ENCODE measurements at regions not wholly inside any gene's neighbourhood (a gene's known extent, or its start where the extent isn't known, plus 50 kb on each side); places are given as distances from the start of the nearest gene placed in this dataset.

DNA sequence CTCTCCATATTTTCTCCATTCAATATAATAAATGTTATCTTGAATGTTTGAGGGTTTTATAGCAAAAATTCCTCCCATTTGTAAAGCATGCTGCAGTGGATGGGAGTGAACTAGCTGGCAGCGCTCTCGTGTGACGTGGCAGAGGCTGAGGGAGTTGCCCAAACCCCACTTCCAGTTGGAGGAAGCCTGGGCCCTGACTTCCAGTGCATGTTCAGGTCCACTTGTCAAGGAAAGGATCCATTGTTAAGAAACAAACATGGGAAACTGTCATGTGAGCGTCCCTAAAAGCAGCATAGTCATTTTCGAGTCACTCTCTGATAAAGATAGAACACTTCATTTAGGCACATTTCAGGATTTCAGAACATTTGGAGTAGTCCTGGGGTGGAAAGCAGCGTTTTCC, 116.6 kb downstream of the SLC25A47 start:
- no peak for DNase-seq

DNA sequence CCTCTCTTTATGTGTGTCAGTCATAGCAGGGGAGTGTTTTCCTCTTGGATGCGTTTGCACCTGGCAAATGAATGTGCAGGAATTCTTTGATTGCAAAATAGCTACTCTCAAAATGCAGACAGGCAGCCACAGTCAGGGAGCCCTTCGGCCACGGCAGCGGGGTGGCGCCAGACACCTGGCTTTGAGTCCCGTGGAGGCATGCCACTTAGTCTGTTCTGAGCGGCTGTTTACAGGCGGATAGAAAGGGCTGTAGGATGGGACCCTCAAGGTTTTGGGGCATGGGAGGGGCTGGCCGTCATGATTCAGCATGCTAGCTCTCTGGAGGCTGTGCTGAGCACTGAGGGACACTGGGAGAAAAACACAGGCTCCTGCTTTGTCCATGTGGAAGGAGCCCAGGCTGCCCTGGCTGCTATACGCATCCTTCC, 117.1 kb downstream of the SLC25A47 start:
- no peak for DNase-seq

DNA sequence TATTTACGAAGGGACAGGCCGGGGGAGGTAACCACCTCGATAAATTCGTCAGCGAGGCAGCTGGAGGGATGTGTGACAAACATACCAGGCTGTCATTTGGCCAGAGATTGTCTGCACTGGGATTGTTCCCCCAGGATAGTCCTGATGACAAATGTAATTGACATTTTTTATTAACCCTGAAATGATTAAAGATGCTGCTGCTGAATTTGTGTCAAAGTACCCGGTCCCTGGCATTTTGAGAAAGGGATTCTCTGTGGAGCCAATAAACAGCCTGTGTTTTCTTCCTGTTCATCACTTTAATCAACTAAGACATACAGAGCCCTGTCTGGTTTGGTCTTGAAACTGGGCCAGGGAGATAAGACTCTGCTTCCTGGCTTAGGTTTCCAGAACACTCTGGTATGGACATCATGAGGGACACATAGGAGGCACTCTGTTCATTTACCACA, 117.6 kb downstream of the SLC25A47 start:
- DNase-seq: no peak

DNA sequence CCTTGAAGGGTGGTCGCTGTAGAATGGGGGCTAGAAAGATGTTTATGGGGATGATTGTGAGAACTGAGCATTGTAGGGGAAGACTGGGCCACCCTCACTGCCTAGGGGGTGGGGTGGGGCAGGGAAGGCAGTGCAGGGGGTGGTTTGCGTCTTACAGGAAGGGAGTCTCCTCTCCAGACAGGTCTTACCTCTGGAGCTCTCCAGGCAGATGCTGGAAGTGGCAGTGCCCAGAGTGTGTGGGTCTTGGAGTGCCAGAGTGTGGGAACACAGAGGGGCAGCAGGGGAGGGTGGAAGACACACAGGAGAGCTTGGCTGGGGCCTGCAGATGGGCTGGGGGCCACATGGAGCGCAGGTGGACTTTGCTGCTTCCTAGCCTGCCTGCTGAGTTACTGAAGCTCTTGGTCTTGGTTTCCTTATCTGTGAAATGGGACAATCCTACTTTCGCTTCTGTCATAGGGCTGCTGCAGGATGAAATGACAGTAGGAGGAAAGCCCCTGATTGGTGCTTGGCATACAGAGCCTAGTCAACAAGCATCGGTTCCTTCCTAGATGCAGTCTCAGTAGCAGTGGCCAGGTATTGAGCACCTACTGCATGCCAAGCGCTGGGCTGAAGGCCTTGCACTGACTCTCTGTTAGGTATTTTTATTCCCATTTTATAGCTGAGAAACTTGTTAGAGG, 118.3 kb downstream of the SLC25A47 start:
- DNase-seq: no peak

DNA sequence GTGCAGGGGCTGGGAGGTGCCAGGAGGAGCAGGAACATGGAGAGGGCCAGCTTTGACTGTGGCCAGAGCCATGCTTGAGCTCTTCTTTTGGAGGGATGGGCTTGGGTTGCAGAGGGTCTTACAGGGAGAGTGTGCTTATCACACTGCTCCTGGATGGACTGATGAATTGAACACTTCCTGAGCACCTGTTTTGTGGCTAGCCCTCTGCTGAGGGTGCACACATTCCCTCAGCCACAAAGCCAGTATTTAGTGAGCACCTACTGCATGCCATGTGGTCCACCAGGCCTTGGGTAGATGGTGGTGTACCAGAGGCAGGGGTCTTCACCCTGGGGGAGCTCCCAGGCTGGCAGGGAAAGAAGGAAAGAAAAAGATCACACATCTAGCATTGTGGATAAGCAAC, 118.9 kb downstream of the SLC25A47 start:
- DNase-seq: no peak

DNA sequence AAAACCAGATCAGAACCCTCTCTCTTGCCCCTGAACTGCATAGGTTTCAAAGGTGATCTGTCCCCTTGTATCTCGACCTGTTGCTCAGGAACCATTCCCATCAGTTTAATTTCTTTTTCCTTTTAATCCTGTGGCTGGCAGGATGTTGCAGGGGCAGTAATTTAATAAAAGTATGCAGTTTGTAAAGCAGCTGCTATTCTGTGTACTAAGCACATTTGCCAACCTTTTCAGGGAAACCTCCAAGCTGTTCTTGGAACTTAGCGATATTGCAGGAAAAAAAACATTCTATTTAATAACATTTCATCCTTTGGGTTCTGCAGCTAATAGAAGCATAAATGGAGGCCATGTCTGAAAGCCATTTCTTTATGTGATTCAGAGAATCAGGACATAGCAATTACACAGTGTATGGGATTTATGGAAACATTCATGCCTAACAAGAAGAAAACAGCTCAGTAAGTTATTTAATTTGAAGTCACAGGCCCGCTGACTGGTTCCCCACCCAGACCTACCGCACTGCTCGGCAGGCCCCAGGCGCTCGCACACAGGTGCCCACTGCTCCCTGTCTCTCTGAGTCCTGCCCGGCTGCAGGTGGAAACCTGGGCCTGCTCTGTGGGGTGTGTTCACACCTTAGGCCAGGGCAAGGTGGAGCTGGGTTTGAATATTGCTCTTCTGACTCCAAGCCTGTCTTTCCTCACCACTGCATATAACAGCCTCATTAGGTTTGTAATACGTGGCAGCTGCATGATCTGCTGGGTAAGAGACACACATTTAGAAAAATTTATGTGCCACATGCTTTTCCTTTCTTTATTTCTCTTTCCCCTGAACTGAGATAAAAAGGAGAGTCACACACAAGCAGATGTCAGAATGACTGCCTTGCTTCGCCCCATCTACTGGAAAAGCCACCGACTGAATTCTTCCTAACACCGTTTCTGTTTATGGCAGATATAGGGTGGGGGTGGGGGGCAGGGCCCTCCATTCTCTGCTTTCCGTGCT, 119.7 kb downstream of the SLC25A47 start:
- no peak for DNase-seq

DNA sequence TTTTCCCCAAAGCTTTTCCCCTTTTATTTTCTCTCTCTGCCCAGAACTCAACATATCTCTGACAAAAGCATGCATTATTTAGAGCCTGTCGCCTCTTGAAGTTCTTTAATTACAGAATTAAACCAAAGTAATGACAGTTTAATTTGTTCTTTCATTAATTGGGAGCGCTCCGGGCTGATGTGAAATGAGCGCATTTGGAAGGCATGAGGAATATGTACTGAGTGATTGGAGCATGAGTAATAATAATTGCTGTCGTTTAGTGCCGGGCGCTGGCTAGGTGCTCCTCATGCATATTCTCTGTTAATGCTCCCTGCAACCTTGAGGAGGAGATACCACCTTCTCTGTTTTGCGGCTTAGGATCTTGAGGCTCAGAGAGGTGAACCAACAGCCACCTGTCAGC, 120.5 kb downstream of the SLC25A47 start:
- no peak for DNase-seq

DNA sequence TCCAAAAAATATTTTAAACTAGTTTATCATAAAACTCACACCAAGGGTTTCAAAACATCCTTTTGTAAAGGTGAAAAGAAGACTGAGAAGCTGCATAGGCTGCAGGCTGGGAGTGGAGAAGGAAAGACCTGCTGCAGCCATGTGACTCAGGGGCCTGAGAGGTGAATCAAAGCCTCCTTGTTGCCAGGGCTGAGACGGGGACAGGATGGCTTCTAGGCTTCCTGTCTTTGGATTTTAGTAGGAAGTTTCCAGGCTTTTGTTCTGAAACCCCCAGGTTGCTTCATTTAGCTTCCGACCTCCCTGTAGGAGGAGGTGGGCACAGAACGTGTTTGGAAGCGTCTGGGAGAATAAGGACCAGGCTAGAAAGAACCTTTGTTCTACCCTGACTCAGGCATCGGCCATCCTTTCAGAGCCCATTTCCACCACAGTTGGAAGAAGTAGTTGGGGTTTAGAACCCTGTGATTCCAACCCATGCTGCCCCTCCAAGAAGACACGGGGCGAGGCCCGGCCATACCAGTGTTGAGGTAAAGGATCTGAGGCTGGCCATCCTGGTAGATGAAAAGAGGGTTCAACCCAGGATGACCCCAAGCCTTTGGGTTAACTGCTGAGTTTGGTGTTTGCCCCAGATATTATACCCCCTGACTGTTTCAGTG, 122.4 kb downstream of the SLC25A47 start:
- DNase-seq: no peak

DNA sequence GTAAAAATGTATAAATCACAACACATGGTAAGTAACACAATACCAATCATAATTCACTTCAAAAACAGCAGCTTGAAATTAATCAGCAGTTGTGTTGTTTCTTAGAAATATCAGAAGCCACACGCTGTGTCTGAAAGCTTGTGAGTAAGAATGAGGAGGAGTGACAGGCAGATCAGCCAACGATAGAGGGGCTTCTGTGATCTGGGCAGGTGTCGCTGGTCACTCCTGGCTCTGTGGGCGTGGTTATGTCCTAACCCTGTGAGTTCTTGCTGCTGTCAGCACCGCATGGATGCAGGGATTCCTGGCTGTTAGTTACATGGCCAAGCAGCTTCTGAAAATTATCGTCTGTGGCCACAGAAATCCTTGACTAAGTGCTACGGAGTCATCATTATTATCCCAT, 123.4 kb downstream of the SLC25A47 start:
- no peak for DNase-seq

DNA sequence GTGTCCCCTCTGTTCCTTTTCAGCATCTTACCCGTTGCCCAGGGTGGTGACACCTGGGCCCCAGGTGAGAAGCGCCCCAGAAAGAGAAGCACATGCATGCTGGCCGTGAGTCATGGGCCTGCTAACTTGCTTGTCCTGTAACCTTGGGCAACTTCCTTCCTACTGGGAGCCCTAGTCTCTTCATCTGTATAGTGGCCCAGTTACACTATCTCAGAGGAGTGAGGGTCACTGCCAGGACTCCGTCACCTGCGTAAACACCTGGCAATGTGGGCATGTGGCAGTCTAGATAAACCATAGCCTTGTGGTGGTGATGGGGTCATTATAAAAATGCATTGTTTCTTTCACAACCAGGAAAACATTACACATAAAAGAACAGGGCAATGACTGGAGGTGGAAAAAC, 125.2 kb downstream of the SLC25A47 start:
- DNase-seq: no peak

DNA sequence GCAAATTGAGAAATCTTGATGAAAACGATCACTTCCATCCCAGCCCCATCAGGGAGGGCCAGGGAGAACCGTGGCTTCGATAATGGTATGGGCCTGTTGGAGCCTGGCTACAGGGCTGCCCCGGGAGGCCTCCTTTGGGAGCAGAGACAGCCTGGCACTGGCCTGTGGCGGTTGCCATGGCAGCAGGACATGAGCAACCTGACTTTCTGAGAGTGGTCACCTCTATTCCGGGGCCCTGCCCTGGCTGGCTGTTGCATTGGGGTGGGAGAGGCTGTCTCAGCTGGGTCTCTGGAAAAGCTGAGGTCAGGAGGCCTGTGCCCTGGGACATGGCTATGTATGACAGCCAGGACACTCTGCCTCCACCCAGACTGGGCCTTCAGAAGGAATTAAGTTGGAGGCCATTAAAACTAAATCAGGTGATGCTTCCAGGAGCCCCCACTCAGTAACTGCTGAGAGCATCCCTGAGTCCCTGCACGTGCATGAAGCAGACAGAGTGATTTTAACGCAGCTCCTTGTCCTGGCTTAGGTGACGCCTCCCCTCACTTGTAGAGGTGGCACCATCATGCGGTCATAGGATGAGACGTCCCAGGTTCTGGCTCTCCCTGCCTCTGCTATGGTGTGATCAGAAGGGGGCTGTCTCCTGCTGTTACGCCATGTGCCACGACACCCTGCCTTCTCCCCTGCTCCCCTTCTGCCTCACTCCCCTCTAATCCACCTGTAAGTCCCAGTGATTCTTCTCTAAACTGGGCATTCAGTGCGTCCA, 126.3 kb downstream of the SLC25A47 start:
- DNase-seq: no peak

DNA sequence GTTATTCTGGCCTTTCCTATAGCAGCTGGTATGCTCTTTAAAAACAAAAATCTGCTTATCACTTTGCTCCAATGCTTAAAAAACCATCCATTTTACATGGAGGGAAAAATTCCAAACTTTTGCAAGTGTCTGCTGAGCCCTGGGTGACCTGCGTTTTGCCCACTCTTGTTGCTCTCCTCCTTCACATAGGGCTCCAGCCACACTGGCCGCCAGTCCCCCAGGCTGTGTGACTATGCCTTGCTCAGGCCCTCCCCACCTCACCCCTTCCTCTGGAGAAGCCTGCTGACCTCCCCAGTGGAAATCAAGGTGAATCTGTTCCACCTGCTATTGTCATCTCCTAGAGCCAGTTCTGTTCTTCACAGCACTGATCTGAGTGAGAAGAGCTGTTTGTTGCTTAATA, 126.9 kb downstream of the SLC25A47 start:
- DNase-seq: no peak

DNA sequence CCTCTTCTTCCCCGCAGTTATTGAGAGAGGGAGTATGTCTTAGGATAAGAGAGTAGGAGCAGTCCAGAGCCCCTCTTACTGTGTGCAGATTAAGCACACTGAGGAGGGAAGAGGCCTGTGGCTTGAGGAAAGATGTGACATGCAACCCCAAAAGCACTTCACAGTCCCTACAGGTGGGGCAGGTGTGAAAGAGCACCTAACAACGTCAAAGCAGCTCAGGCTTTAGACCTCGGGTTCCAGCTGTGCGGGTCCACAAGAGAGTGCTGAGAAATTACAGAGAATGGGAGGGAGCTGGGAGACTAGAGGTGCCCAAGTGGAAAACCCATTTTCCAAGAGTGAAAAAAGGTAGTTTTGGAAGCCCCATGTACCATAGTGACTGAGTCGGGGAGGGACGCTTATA, 127.6 kb downstream of the SLC25A47 start:
- no peak for DNase-seq

DNA sequence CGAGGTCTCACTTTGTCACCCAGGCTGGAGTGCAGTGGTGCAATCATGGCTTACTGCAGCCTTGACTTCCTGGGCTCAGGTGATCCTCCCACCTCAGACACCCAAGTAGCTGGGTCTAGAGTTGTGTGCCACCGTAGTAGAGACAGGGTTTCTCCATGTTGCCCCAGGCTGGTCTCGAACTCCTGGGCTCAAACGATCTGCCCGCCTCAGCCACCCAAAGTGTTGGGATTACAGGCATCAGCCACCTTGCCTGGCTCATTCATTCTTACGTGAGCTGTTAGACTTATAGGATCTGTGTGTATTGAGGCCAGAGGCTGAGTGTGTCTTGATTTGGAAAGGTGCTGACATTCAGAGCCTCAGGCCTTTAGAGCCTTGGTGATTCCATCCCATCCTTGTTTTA, 128.1 kb downstream of the SLC25A47 start:
- DNase-seq: no peak

DNA sequence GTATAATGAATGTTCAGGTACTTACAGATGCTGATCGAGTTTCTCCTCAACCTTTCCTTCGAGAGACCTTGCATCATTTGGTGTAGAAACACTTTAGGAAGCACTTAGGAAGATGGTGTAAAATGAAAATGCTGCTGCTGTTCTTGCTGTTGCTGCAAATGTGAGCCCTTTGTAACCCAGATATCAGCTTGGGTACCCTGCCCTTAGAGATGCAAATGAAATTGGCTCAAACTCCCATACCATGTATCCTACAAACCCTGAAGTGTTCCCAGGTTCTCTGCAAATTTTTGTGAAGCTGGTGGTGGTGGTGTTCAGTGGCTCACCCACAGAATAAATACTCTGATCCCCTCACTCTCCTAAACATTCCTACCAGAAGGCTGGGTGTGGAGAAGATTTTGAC, 130.8 kb downstream of the SLC25A47 start:
- no peak for DNase-seq

DNA sequence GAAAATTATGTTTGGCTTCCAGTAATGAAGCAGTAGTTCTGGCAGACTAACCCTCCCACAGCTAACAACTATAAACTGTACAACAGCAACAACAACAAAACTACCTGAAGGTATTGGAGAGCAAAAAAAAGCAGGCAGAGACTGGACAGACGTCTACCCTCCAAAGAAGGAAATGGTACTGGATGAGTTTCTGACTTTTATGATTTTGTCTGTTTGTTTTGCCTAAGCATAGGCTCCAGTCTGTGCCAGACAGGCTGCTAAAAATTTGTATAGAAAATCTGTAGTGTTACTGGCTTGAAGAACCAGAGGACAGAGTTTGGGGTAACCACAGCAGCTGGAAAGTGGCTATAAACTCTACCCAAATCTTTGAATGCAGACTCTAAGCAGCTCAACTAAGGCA, 131.3 kb downstream of the SLC25A47 start:
- DNase-seq: no peak

DNA sequence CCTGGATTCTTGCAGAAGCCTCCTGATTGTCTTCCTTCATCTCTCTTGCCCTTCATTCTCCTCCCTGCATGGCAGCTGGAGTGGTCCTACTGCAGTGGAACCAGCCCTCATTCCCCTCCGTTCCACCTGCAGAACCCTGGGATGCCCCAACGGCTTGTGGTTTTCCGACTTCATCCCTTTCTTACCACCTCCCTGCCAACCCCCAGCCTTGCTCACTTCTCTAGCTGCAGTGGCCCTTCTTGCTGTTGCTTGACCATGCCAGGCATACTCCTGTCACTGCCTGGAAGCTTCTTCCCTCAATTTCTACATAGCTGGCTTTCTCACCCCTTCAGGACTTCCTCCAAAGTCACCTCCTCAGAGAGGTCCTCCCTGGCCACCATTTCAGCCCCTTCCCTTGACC, 123.3 kb downstream of the BEGAIN start:
- no peak for DNase-seq

DNA sequence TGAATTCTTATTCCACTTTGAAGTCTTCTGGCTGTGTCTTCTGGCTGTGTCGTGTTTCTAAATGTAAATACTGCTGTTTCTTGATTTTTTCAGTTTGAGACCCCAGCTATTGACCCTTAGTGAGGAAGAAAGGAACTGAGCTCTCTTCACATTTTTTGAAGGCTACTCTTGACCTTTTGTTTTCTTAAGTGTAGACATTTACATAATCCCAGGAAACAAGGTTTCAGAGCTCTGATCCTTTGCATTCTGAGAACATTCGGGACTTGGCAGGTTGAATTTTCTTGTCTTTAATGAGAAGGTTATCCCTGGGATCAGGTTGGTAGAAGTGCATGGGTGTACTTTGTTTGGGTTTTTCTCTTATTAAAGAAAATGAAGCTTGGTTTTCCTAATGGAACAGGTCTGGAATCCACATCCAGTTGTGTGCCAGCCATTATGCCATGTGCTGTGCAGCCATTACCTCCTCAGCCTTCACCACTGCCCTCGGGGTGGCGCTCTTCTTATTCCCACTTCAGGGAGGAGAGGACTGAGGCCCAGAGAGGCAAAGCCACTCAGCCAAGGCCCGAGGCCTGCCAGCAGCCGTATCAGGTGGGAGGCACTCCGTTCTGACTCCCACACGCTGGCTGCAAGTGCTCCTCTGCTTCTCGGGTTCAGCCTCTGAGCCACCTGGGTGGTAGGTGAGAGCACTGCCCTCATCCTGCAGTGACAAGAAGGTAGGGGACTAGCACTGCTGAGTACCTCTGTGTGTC, 120.9 kb downstream of the BEGAIN start:
- DNase-seq: no peak

DNA sequence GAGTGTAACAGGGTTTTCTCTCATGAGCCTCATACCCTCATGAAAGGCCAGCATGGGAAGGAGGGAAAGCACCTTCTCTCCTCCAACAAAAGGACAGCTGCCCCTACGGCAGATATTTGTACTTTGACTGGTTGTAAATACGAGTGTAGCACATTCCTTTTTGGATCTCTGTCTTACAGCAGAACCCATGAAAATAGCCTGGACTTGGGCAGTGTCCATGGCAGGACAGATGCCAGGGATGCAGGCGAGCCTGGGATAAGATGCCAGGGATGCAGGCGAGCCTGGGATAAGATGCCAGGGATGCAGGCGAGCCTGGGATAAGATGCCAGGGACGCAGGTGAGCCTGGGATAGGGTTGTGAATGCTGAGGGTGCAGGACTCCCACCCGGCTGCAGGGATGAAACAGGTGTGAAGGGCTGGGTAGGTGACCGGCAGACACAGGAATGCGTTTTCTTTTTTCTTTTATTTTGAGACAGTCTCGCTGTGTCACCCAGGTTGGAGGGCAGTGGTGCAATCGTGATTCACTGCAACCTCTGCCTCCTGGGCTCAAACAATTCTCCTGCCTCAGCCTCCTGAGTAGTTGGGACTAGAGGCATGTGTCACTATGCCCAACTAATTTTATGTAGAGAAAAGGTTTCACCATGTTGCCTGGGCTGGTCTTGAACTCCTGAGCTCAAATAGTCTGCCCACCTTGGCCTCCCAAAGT, 120.0 kb downstream of the BEGAIN start:
- DNase-seq: no peak

DNA sequence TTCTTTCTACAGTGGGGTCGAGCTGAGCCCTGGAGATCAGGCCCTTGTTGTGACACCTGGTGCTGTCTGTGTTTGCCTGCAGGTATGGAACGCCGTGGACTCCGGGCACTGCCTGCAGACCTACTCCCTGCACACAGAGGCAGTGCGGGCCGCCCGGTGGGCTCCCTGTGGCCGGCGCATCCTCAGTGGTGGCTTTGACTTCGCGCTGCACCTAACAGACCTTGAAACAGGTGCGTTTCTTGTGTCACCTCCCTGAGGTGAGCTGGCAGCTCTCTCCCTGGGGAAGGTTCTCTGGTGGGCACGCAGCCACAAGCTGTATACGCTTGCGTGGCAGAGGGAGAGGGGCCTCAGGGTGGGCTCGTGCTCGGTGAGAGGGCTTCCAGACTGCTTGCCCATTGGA, 119.3 kb downstream of the BEGAIN start:
- DNase-seq: no peak

DNA sequence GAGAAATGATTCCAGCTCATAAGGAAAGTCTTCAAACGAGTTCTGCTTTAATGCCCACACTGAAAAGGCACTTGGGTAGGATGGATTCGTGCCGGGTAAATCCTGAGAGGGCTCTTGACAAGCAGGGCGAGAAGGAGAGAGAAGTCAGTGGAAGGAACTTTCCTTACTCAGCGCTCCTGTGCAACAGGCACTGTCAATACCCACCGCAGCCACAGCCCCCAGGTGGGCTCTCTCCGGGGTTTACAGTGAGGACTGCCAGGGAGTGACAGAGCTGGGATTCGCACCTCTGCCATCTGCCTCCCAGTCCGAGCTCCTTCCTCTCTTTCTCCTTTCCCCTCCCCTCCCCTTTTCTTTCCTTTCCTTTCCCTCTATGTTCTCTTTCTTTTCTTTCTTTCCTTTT, 118.7 kb downstream of the BEGAIN start:
- no peak for DNase-seq

All from activated CD4-positive, alpha-beta T cell treated with anti-CD3 and anti-CD28 coated beads for 1 hour (primary cell).